ENCODE measurements at regions not wholly inside any gene's neighbourhood (a gene's known extent, or its start where the extent isn't known, plus 50 kb on each side); places are given as distances from the start of the nearest gene placed in this dataset.

DNA sequence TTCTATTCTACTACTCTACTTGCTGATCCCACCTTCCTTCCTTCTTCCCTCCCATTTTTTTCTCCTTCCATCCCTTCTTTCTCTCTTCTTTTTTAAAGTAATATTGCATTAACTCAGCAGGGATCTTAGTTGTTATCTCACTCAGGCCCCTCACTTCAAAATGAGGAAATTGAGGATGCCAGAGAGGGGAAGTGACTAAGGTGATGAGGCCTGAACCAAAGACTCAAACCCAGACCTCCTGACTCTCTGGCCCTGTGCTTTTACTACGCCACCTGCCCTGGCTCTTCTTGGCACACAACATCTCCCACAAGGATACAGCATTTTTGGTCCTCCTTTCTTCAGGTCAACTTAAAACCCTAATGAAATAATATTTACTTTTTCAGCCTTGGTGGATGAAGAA lies 151.7 kb upstream of the ZNF648 start:
- TF ChIP-seq, protein P1, sequence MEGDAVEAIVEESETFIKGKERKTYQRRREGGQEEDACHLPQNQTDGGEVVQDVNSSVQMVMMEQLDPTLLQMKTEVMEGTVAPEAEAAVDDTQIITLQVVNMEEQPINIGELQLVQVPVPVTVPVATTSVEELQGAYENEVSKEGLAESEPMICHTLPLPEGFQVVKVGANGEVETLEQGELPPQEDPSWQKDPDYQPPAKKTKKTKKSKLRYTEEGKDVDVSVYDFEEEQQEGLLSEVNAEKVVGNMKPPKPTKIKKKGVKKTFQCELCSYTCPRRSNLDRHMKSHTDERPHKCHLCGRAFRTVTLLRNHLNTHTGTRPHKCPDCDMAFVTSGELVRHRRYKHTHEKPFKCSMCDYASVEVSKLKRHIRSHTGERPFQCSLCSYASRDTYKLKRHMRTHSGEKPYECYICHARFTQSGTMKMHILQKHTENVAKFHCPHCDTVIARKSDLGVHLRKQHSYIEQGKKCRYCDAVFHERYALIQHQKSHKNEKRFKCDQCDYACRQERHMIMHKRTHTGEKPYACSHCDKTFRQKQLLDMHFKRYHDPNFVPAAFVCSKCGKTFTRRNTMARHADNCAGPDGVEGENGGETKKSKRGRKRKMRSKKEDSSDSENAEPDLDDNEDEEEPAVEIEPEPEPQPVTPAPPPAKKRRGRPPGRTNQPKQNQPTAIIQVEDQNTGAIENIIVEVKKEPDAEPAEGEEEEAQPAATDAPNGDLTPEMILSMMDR (IDR thresholded peaks at IDR 0.05) = no peak
- no peak for TF ChIP-seq EP300 (IDR thresholded peaks at IDR 0.05)
- no peak for TF ChIP-seq POLR2A (IDR thresholded peaks at IDR 0.05)
- no peak for TF ChIP-seq POLR2AphosphoS5 (IDR thresholded peaks at IDR 0.05)

Data from upper lobe of left lung (tissue), 4 donors.